ENCODE measurements at regions not wholly inside any gene's neighbourhood (a gene's known extent, or its start where the extent isn't known, plus 50 kb on each side); places are given as distances from the start of the nearest gene placed in this dataset.
A peak's percentile ranks its signal among the peaks of the same experiment; 100 is the strongest.
"Not testable (repeated sequence)": the region's sequence is repeated elsewhere in the genome, so short reads cannot be mapped to it uniquely, and the experiment has no call there.

- no peak for DNase-seq
These were observed 55.0 kb upstream of the IL33 start for GRCh38 chr9:6160579-6160978.

GRCh38 chr9:6153425-6153824 is 62.2 kb upstream of the IL33 start:
- no peak for DNase-seq

- DNase-seq, result no peak
These were observed 62.8 kb upstream of the IL33 start for GRCh38 chr9:6152788-6153187.

DNA sequence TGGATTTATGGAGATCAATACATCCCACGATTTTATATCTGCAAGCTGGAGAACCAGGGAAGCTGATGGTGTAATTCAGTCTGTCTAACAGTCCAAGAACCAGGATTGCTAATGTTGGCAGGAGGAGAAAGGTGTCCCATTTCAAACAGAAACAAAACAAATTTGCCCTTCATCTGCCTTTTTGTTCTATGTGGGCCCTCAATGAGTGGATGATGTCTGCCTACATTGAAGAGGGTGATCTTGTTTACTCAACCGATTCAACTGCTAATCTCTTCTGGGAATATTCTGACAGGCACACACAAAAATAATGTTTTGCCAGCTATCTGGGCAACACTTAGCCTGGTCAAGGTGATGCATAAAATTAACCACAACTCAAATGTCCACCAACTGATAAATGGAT is 65.1 kb upstream of the IL33 start:
- no peak for DNase-seq

GRCh38 chr9:6149315-6149714 is 66.3 kb upstream of the IL33 start:
- DNase-seq, result no peak

- no peak for DNase-seq
These were observed 67.8 kb upstream of the IL33 start for GRCh38 chr9:6147846-6148245.

DNA sequence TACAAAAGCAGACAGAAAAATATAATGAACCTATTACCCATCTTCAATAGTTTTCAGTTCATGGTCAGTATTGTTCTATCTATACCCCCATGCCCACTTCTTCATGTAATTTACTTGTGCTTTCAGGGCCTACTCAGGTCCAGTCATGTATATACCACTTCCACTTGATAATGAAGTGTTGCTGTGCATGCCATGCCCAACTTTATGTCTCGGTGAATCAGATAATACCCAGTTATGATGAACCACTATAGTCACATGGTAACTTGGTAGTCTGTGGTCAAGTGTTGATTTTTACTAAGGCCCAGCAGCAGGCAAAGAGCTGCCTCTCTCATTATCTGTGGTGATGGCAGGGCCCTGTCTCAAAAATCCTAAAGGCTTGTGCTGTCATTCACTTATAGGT is 70.7 kb upstream of the IL33 start:
- DNase-seq, result no peak

DNA sequence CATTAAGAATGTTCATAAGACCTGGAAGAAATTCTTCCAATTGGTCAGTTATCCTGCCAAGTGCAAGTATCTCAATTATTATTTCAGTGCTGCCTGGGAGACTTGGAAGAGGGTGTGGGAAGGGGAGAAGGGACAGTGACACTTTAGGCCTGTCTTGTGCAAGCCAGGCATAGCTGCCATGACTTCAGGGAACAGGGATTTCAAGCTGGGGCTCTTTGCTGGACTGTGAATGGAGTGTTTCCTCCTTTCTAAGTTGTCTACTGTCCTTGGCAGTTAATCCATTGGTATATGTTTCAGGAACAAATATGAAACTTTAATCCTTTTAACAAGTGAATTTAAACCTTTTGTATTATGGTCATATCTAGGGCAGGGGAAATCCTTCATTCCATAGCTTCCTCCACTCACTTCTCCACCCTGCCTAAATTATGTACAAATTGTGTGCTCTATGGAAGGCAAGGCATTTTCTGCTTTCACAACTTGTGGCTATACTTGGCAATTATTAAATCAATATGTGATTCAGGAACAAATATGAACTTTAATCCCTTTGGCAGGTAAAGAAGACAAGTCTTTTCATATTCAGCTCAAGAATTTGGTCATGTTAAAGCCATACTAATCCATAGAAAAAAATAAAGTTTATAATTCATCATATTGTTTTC is 72.7 kb upstream of the IL33 start:
- no peak for DNase-seq

DNA sequence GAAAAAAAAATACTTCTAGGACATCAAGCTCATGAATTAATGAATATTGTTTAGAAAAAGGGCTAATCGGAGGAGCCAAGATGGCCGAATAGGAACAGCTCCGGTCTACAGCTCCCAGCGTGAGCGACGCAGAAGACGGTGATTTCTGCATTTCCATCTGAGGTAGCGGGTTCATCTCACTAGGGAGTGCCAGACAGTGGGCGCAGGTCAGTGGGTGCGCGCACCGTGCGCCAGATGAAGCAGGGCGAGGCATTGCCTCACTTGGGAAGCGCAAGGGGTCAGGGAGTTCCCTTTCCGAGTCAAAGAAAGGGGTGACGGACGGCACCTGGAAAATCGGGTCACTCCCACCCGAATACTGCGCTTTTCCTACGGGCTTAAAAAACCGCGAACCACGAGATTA is 79.8 kb upstream of the IL33 start:
- DNase-seq, result not testable (repeated sequence)

GRCh38 chr9:6134661-6135180 is 80.9 kb upstream of the IL33 start:
- no peak for DNase-seq

DNA sequence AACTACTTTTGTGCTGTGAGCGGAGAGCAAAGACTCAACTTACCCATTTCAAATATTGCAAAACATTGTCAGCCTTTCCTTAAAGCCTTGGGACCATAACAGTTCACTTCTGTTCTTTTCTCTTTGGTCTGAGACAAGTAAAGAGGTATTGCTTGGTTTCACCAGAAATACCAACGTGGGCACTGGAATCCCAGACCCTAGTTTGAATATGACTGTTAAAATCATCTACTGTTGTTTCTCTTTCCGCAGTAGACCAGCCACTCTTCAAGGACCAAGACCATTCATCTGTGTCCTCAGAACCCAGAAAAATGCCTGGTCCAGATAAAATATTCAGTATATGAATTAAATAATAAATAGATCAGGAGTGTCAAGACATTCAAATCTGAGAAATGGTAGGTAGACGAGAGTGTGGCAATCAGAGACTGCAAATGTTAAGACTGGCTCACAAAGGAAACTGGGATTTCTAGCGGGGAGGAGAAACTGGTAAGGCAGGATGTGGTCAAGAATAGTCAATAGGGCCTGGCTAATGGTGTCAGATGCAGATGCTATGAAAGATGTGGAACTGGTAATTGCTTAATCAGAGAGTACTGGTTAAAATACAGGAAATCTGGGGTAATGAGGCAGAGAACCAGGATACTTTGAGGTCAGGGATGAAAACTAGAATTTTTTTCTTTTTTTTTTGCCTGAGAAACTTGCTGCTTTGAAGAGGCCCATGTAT is 82.1 kb upstream of the IL33 start:
- no peak for DNase-seq

DNA sequence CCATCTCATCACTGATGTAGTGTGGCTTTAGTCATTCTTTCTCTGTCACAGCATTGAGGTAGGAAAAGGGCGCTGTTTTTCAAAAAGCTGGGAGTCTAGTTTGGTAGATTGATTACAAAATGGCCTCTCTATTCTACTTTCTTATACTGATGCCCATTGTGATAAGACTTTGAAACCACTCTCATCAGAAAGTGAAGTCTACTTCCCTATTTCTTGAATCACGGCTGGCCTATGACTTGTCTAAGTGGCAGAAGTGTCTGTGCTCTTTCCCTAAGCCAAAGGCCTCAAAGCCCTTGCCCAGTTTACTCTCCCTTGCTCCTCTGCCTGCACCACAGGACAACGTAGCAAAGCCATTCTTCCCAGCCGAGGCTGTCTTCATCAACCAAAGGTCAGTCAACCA is 83.0 kb upstream of the IL33 start:
- no peak for DNase-seq

DNA sequence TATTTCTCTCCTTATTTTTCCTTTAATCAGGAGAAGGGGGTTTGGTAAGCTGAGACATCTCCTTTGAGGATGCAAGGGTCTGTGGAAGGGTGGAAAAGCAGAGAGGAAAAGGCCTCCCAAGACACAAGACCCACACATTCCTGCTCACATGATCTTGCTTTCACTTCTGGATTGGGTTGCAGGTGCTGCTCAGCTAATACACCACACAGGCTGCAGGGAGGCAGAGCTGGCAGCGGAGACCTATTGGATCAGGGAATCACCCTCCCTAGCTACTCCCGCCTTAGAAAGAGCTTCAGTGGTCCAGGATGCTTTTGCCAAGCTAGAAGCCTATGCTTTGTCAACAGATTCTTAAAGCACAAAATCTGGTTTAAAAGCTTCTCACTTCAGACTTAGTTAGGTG is 87.6 kb upstream of the IL33 start:
- no peak for DNase-seq

DNA sequence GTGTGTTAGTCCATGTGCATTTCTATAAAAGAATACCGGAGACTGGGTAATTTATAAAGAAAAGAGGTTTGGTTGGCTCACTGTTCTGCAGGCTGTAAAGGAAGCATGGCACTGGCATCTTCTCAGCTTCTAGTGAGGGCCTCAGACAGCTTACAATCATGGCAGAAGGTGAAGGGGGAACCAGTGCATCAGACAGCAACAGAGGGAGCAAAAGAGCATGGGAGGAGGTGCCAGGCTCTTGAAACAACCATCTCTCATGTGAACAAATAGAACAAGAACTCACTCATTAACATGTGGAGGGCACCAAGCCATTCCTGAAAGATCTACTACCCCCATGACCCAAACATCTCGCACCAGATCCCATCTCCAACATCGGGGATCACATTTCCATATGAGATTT is 89.2 kb upstream of the IL33 start:
- no peak for DNase-seq

- DNase-seq, result no peak
These were observed 92.2 kb upstream of the IL33 start for GRCh38 chr9:6123416-6123815.

- DNase-seq, result no peak
These were observed 93.9 kb upstream of the IL33 start for GRCh38 chr9:6121707-6122106.

- DNase-seq, result no peak
These were observed 99.0 kb upstream of the RANBP6 start for GRCh38 chr9:6114424-6114823.

DNA sequence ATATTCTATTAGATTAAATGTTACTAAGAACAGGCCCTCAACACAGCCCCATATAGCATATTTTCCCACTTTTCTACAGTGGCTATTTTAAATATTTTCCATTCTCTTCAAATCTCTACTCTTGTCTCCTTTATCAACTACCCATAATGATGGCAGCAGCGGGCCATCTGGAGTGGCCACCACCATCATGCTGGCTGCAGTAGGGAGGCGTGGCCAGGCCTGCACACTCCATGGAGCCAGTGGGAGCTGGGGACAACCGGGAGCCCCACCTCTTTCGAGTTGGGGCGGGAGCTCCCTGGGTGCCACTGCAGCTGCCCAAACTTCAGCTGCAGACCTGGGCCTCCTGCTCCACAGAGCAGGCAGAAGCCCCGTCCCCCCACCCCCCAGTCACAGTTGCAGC is 98.4 kb upstream of the RANBP6 start:
- DNase-seq, result no peak

- DNase-seq, result no peak
These were observed 97.9 kb upstream of the RANBP6 start for GRCh38 chr9:6113312-6113711.

DNA sequence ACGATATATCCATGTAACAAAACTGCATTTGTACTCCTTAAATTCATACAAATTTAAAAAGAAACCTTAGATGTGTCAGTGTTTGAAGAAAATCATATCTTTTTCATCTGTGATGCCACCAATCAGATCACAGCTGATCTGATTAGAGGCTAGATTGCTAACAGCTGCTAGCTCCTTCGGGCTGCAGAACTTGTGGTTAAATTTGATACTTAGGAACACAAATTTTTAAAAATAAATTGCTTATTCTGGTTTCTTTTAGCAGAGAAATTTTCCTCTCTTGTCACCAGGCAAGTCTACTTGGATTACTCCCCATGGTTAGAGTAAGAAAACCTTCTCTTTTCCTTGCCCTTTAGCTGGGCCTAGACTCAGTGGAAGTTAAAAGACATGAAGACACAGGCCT is 94.6 kb upstream of the RANBP6 start:
- no peak for DNase-seq

- no peak for DNase-seq
These were observed 94.1 kb upstream of the RANBP6 start for GRCh38 chr9:6109571-6109970.

- peak; percentile 45 to 47 for DNase-seq
These were observed 91.4 kb upstream of the RANBP6 start for GRCh38 chr9:6106711-6107339.

- no peak for DNase-seq
These were observed 90.3 kb upstream of the RANBP6 start for GRCh38 chr9:6105738-6106137.

DNA sequence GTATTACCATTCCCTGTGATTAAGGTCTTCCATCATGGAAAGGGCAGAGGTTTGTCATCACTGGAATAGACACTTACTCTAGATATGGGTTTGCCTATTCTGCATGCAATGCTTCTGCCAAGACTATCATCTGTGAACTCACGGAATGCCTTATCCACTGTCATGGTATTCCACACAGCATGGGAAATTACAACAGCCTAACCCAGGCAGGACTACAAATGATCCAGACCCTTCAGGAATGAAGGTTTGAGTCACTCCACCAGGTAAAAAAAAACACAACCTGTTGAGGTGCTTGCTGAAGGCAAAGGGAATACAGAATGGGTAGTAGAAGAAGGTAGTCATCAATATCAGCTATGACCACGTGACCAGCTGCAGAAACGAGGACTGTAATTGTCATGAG is 89.0 kb upstream of the RANBP6 start:
- not testable (repeated sequence) for DNase-seq
